K562 (cell line): ENCODE measurements at regions not wholly inside any gene's neighbourhood (a gene's known extent, or its start where the extent isn't known, plus 50 kb on each side); places are given as distances from the start of the nearest gene placed in this dataset.

Experiments
- ATAC-seq: fragments of 200-7000 bp; cut with Tn5 transposase; 3 replicates; pipeline ENCODE4 v1.9.1; 2020; ENCODE audit warnings: moderate library complexity
- BruUV-seq: library from RNA; stranded (reverse); fragments of 400-500 nt; replicated peaks from 2 replicates; lab custom pipeline; 2021; lab: Mats Ljungman, UMichigan
- CTCF ChIA-PET: fragments of 300-600 bp; formaldehyde crosslinking; extraction: SDS; loops from one replicate; lab custom pipeline; 2021; ENCODE audit warnings: low intra/inter-chr PET ratio; lab: Yijun Ruan, JAX
- POLR2A ChIA-PET: fragments of 300-600, 350-650 bp; sonication (Branson Sonifier 250); formaldehyde crosslinking; extraction: SDS; loops from one replicate; lab custom pipeline; 2021; ENCODE audit warnings: antibody characterized with exemption, inconsistent platforms; lab: Yijun Ruan, JAX
- DNase-seq, 4 experiments: peaks; one replicate each; pipeline versions ENCODE4 v3.0.0 to v3.0.0-alpha.2; 2011 to 2018; ENCODE audit warnings: low spot score in 3 of 4, mixed read lengths in 3 of 4; ENCODE audit errors: extremely low read depth in 1 of 4
- FAIRE-seq: peaks from 2 replicates; lab custom pipeline; 2011; peaks lifted over from hg19 to GRCh38; lab: Jason Lieb, UNC
- H2AFZ ChIP-seq: 2 replicates; pipeline ENCODE4 v1.6.0; 2011; ENCODE audit warnings: low read depth, low read length, control low read depth, inconsistent platforms
- H3K27ac ChIP-seq: fragments of 200-600 bp; 3 replicates; pipeline ENCODE4 v1.8.0; 2011; ENCODE audit warnings: low read depth, mild to moderate bottlenecking, control low read depth, inconsistent platforms, low read length, moderate library complexity, mixed read lengths; ENCODE audit errors: extremely low read depth
- H3K27me3 ChIP-seq, 2 experiments: fragments of 300-600 bp in 1 of 2; 2 replicates in 1 of 2; 3 replicates in 1 of 2; pipeline versions ENCODE4 v1.6.0 to v1.8.0; 2011; ENCODE audit warnings: inconsistent platforms in 2 of 2, low read length in 2 of 2, mild to moderate bottlenecking in 1 of 2, mixed read lengths in 1 of 2, moderate library complexity in 1 of 2; ENCODE audit not compliant: control insufficient read depth in 2 of 2, insufficient read depth in 2 of 2
- H3K36me3 ChIP-seq: fragments of 300-600 bp; 3 replicates; pipeline ENCODE4 v1.8.0; 2011; ENCODE audit warnings: mild to moderate bottlenecking, low read length, inconsistent platforms; ENCODE audit not compliant: control insufficient read depth, insufficient read depth
- H3K4me1 ChIP-seq, 2 experiments: fragments of 200-600 bp in 1 of 2; replicated peaks in 1 of 2; 2 replicates in 1 of 2; 3 replicates in 1 of 2; pipeline versions ENCODE4 v1.5.1 to v1.8.0; 2011; ENCODE audit warnings: inconsistent platforms in 2 of 2, low read length in 2 of 2, mild to moderate bottlenecking in 1 of 2, mixed read lengths in 1 of 2, moderate library complexity in 1 of 2; ENCODE audit not compliant: control insufficient read depth in 2 of 2, insufficient read depth in 2 of 2
- H3K4me2 ChIP-seq: 2 replicates; pipeline ENCODE4 v1.6.1; 2011; ENCODE audit warnings: low read length, control low read depth, inconsistent platforms, mixed read lengths; ENCODE audit not compliant: insufficient read depth
- H3K4me3 ChIP-seq: fragments of 200-600 bp; sonication (generic), shearing (Covaris generic); 2 replicates; pipeline ENCODE4 v1.5.1; 2016; ENCODE audit warnings: control low read depth, inconsistent platforms
- H3K79me2 ChIP-seq: fragments of 200-600 bp; 3 replicates; pipeline ENCODE4 v1.8.0; 2011; ENCODE audit warnings: low read length, inconsistent platforms; ENCODE audit not compliant: control insufficient read depth, insufficient read depth
- H3K9ac ChIP-seq, 2 experiments: 2 replicates each; pipeline versions ENCODE4 v1.6.0 to v1.6.1; 2011; ENCODE audit warnings: low read depth in 2 of 2, low read length in 2 of 2, control low read depth in 1 of 2, inconsistent platforms in 1 of 2, mild to moderate bottlenecking in 1 of 2, mixed read lengths in 1 of 2; ENCODE audit not compliant: insufficient read depth in 1 of 2
- H3K9me1 ChIP-seq: one replicate; pipeline ENCODE4 v1.6.0; 2011; ENCODE audit warnings: inconsistent platforms, mild to moderate bottlenecking, low read length, moderate library complexity; ENCODE audit not compliant: control insufficient read depth, insufficient read depth
- H3K9me3 ChIP-seq: replicated peaks from 2 replicates; pipeline ENCODE4 v1.5.1; 2011; ENCODE audit warnings: low read depth, low read length, inconsistent platforms; ENCODE audit not compliant: control insufficient read depth, insufficient read depth
- H4K20me1 ChIP-seq: replicated peaks from 2 replicates; pipeline ENCODE4 v1.6.1; 2011; ENCODE audit warnings: low read length, inconsistent platforms, mixed read lengths; ENCODE audit not compliant: control insufficient read depth, insufficient read depth
- BCL6 ChIP-seq: fragments of 250-450 bp; sonication (Bioruptor Pico); IDR thresholded peaks from 2 replicates; pipeline ENCODE4 v1.4.0; 2020
- CHCHD3 ChIP-seq: fragments of 250-450 bp; sonication (Bioruptor Pico); IDR thresholded peaks from 2 replicates; pipeline ENCODE4 v2.1.2; 2022; ENCODE audit warnings: mild to moderate bottlenecking
- GATAD2A ChIP-seq: fragments of 450-650 bp; IDR thresholded peaks from 2 replicates; pipeline ENCODE4 v1.6.1; 2017
- GMEB1 ChIP-seq: fragments of 250-450 bp; sonication (Bioruptor Pico); IDR thresholded peaks from 2 replicates; pipeline ENCODE4 v1.4.0; 2020; ENCODE audit warnings: mild to moderate bottlenecking
- GTF2A2 ChIP-seq: IDR thresholded peaks from 2 replicates; pipeline ENCODE4 v1.6.1; 2016; ENCODE audit warnings: mild to moderate bottlenecking, missing genetic modification characterization, missing compliant biosample characterization
- ILF3 ChIP-seq: fragments of 450-650 bp; IDR thresholded peaks from 2 replicates; pipeline ENCODE4 v1.6.1; 2018; ENCODE audit warnings: antibody characterized with exemption, mild to moderate bottlenecking, moderate library complexity, borderline replicate concordance
- KLF10 ChIP-seq: fragments of 250-450 bp; sonication (Bioruptor Pico); IDR thresholded peaks from 2 replicates; pipeline ENCODE4 v1.6.1; 2021; ENCODE audit warnings: matching md5 sums
- MBD1 ChIP-seq: fragments of 250-450 bp; sonication (Bioruptor Pico); IDR thresholded peaks from 2 replicates; pipeline ENCODE4 v1.8.0; 2022; ENCODE audit warnings: inconsistent platforms
- RNF2 ChIP-seq: sonication (generic); IDR thresholded peaks from 2 replicates; pipeline ENCODE4 v1.6.1; 2016
- SOX6 ChIP-seq: fragments of 450-650 bp; IDR thresholded peaks from 2 replicates; pipeline ENCODE4 v1.6.1; 2014; ENCODE audit warnings: mild to moderate bottlenecking
- TCF7L2 ChIP-seq: fragments of 150-350 bp; IDR thresholded peaks from 2 replicates; pipeline ENCODE4 v1.6.1; 2016; ENCODE audit warnings: low read depth, mild to moderate bottlenecking, low read length, moderate library complexity
- ZNF79 ChIP-seq: fragments of 250-450 bp; sonication (Bioruptor Pico); IDR thresholded peaks from 2 replicates; pipeline ENCODE4 v1.4.0; 2020; ENCODE audit warnings: low read depth, mild to moderate bottlenecking, moderate library complexity
- ZSCAN32 ChIP-seq: fragments of 450-650 bp; formaldehyde crosslinking; IDR thresholded peaks from 2 replicates; pipeline ENCODE4 v1.4.0; 2020; ENCODE audit warnings: mild to moderate bottlenecking, moderate library complexity
- WGBS: fragments of 100-300 bp; shearing (Covaris generic); methylation state at CpG from one replicate; pipeline ENCODE4 v1.1.6; 2016; ENCODE audit warnings: low coverage, mixed read lengths; ENCODE audit not compliant: insufficient coverage; ENCODE audit errors: missing lambda C conversion rate; 5-methylcytosine and 5-hydroxymethylcytosine counted together
- in situ Hi-C: fragments of 300-500 bp; cut with MboI; formaldehyde crosslinking; loops from 4 replicates; pipeline ENCODE4 v1.15.0; 2018; ENCODE audit warnings: inconsistent platforms, mixed read lengths
- intact Hi-C: fragments of 100-400 bp; cut with micrococcal nuclease; formaldehyde crosslinking; loops from 2 replicates; pipeline ENCODE4 v1.14.2; 2022
- TF ChIP-seq, protein P1 (sequence below): fragments of 250-450 bp; sonication (Bioruptor Pico); IDR thresholded peaks from 2 replicates; pipeline ENCODE4 v1.4.0; 2020

GRCh38 chr3:86382556-86382955 lies 608.4 kb downstream of the VGLL3 start (continued):
- TF ChIP-seq MBD1 (CRISPR knock-in tag) = no peak

DNA sequence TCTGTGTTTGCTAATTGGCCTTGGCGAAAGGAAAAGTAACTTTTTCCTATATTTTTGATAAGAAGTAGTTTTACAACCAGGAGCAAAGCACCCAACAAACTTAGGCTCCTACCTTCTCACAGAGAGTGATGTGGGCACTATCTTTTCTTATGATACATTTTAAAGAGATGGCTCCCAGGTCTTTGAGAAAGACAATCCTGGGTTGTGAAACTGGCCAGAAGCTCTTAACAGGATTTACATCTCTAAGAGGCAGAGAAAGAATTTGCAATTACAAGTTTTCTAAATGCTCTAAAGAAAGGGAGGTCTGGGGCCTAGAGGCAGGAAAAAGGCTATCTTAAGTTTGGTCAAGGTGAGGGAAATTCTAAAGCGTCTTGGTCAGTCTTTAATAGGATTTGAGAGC lies 609.7 kb downstream of the VGLL3 start:
- no TSS peak for BruUV-seq
- no peak overlapping the region for H3K4me3 ChIP-seq
- no peaks in the 10 kb centered on the region for H3K27me3 ChIP-seq
- intact Hi-C loops = no loop called here
- no peaks in the 10 kb centered on the region for H3K79me2 ChIP-seq
- FAIRE-seq = no peak
- no peaks in the 10 kb centered on the region for H3K9me3 ChIP-seq
- 7% methylated on average over 2 of the region's 2 CpGs for WGBS
- no peak overlapping the region for H3K27ac ChIP-seq
- no peak overlapping the region for H2AFZ ChIP-seq
- TF ChIP-seq RNF2 (no peak), GTF2A2 (tag) (no peak), ILF3 (no peak), GATAD2A (no peak), ZSCAN32 (no peak), KLF10 (CRISPR knock-in tag) (no peak), CHCHD3 (no peak), SOX6 (no peak), GMEB1 (CRISPR knock-in tag) (no peak), TCF7L2 (no peak), ZNF79 (CRISPR knock-in tag) (no peak), BCL6 (CRISPR knock-in tag) (no peak)
- TF ChIP-seq, protein P1, sequence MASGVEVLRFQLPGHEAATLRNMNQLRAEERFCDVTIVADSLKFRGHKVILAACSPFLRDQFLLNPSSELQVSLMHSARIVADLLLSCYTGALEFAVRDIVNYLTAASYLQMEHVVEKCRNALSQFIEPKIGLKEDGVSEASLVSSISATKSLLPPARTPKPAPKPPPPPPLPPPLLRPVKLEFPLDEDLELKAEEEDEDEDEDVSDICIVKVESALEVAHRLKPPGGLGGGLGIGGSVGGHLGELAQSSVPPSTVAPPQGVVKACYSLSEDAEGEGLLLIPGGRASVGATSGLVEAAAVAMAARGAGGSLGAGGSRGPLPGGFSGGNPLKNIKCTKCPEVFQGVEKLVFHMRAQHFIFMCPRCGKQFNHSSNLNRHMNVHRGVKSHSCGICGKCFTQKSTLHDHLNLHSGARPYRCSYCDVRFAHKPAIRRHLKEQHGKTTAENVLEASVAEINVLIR (CRISPR knock-in tag) = no peak
- no peak overlapping the region for H3K9ac ChIP-seq
- no peak for ATAC-seq
- CTCF ChIA-PET = no interaction called here
- no peaks in the 10 kb centered on the region for H4K20me1 ChIP-seq
- no peak for DNase-seq
- no peaks in the 10 kb centered on the region for H3K9me1 ChIP-seq
- no peaks in the 10 kb centered on the region for H3K4me1 ChIP-seq
- no peak overlapping the region for H3K4me2 ChIP-seq
- POLR2A ChIA-PET = no interaction called here
- H3K36me3 ChIP-seq = no peaks in the 10 kb centered on the region
- in situ Hi-C loops = no loop called here
